Neuron (in vitro differentiated cells): ENCODE measurements at regions not wholly inside any gene's neighbourhood (a gene's known extent, or its start where the extent isn't known, plus 50 kb on each side); places are given as distances from the start of the nearest gene placed in this dataset.

Experiments used
- H2AFZ ChIP-seq: one replicate; pipeline ENCODE4 v1.6.1; 2013; ENCODE audit warnings: low read depth, mild to moderate bottlenecking, inconsistent platforms, low read length, moderate library complexity
- H3K27me3 ChIP-seq: one replicate; pipeline ENCODE4 v1.6.1; 2013; ENCODE audit warnings: low read length; ENCODE audit not compliant: insufficient read depth
- H3K36me3 ChIP-seq: one replicate; pipeline ENCODE4 v1.6.1; 2013; ENCODE audit warnings: low read length; ENCODE audit not compliant: insufficient read depth
- H3K4me1 ChIP-seq: one replicate; pipeline ENCODE4 v1.6.1; 2013; ENCODE audit warnings: low read length; ENCODE audit not compliant: insufficient read depth
- H3K4me3 ChIP-seq: 2 replicates; pipeline ENCODE4 v1.5.1; 2013; ENCODE audit warnings: mild to moderate bottlenecking, low read length, moderate library complexity
- H3K9me3 ChIP-seq: one replicate; pipeline ENCODE4 v1.6.1; 2013; ENCODE audit warnings: low read length

DNA sequence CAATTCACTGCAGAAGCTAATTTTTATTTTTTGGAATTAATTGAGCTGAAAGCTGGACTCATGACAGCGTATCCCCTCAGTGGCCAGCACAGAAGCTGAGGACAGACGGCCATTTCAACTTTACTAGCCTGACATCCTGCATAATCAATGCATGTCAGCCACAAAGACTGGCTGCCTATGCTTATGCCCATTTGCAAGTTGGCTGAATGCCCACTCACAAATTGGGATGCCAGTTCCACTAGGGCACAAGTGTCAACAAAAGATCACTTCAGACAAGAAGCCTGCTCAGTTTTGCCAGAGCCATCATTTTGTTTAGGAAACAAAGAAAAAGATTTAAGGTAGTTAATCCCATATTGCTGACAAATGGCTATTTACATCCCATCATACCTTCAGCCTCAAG is 417.6 kb downstream of the NOVA1 start:
- no peak overlapping the region for H2AFZ ChIP-seq
- H3K9me3 ChIP-seq = no peaks in the 10 kb centered on the region
- H3K27me3 ChIP-seq = no peaks in the 10 kb centered on the region
- H3K4me1 ChIP-seq = no peaks in the 10 kb centered on the region
- H3K4me3 ChIP-seq = no peak overlapping the region
- H3K36me3 ChIP-seq = no peaks in the 10 kb centered on the region

DNA sequence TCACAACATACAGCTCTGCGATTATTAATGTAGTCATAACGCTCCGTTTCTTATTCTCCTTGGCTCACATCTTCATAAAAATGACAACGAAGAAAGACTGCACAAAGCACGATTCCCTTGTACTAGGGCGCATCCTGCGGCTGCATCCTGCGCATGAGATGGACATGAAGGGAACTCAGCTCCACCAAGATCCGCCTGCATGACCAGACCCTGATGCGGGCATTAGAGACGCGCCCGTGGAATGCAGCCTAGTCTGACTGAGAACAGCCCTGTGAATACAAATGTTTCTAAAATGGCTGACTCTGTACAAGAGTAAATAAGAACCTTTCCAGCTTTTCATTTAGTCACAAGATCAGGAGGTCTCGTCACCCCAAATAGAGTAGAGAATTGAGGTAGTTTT is 422.2 kb downstream of the NOVA1 start:
- Histone ChIP-seq H3K4me3 (no peak overlapping the region), H3K27me3 (no peaks in the 10 kb centered on the region), H3K4me1 (no peaks in the 10 kb centered on the region), H3K9me3 (no peaks in the 10 kb centered on the region), H2AFZ (peak overlapping the region; percentile 59), H3K36me3 (no peaks in the 10 kb centered on the region)

DNA sequence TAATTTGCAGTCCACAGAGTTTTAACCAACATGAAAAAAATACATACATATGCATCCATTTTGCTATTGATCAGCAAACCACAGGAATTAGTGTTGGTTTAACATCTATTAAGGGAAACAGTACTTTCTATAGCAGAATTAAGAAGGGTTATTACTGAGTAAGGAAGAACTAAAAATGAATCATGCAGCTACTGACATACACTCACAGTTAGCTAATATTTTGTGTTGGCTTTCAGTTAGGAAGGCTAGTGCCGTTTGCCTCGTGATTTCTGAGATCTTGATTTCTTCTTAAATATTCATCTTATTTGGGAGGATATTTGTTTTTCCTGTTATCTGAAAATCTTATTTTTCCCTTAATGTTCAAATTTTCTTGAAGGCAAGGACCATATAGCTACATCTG is 423.4 kb downstream of the NOVA1 start:
- Histone ChIP-seq H2AFZ (no peak overlapping the region), H3K27me3 (no peaks in the 10 kb centered on the region), H3K4me1 (no peaks in the 10 kb centered on the region), H3K9me3 (no peaks in the 10 kb centered on the region), H3K4me3 (no peak overlapping the region), H3K36me3 (no peaks in the 10 kb centered on the region)

DNA sequence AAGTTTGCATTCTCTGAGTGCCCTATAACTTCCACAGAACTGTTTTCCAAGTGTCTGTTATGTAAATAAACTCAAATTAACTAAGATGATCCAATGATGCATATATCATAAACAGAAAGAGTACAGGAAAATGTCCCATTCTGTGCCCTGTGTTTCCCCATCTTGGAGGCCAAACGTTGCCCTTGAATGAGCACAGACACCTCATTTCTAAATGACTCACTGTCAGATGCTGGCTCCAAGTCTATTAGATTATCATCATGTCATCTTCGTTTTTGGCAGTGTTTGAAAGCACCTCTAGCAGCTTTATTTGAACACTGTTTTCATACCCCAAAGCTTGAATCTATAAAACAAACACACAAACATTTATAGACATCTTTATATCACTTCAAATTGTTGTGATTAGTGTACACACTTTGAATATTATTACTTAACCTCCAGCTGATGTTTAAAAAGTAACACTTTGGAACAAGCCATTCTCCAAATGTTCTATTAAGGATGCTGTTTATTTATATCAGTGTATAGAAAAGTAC is 424.2 kb downstream of the NOVA1 start:
- Histone ChIP-seq H3K9me3 (no peaks in the 10 kb centered on the region), H3K36me3 (no peaks in the 10 kb centered on the region), H2AFZ (no peak overlapping the region), H3K27me3 (no peaks in the 10 kb centered on the region), H3K4me1 (no peaks in the 10 kb centered on the region), H3K4me3 (no peak overlapping the region)

DNA sequence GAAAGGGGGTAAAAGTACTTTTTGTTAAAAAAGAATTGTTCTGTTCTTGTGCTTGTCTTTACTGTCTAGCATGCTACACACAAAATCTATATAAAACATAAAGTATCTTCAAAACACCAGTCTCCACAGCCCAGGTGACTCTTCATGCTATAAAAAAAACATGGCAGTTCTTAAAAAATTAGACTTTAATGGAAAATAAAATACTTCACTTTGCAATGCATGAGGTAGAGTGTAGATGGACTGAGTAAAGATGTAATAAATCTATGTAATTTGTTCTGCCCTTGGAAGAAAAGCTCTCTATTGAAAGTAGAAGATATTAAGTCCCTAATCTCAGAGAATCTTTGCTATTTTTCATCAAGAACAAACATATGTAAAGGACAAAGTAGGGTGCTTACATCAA is 425.4 kb downstream of the NOVA1 start:
- no peaks in the 10 kb centered on the region for H3K36me3 ChIP-seq
- no peak overlapping the region for H3K4me3 ChIP-seq
- no peaks in the 10 kb centered on the region for H3K9me3 ChIP-seq
- no peaks in the 10 kb centered on the region for H3K27me3 ChIP-seq
- H3K4me1 ChIP-seq = no peaks in the 10 kb centered on the region
- no peak overlapping the region for H2AFZ ChIP-seq

DNA sequence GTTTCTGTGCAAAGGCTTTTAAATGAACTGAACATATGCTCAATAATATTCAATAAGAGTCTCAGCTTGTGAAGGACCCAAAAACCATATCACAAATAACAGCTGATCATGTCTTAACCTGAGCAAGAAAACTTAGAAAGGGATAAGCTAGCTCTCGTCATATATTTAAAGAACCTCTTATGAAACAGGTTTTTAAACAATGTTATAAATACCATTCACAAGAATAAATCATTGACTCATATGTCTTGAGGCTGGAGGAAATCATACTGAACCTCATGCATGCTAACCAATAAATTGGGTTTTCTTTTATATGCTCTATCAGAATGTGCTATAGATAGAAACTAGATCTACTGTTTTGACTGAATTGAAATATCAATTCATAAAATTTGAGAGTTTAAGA is 426.9 kb downstream of the NOVA1 start:
- Histone ChIP-seq H2AFZ (no peak overlapping the region), H3K27me3 (no peaks in the 10 kb centered on the region), H3K36me3 (no peaks in the 10 kb centered on the region), H3K9me3 (no peaks in the 10 kb centered on the region), H3K4me1 (no peaks in the 10 kb centered on the region), H3K4me3 (no peak overlapping the region)

DNA sequence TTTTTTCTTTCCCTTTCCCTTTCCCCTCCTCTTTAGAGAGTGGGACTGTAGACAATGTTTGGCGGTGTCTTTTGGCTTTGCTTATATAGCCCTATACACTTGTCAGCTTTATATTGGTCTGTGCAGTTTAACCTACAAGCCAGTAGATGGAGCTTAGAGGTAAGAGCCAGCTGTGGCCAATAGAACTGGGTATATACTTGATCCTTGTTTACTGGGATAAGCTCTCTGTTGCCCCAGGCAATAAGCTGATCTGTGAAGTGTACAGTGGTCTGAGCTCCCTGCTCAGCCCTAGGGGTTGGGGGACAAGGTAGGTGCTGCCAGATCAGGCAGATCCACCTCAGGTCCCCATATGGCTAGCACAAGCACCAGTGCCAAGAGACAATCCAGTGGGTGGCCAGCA is 434.1 kb downstream of the NOVA1 start:
- H3K4me3 ChIP-seq = no peak overlapping the region
- no peaks in the 10 kb centered on the region for H3K4me1 ChIP-seq
- H3K36me3 ChIP-seq = no peaks in the 10 kb centered on the region
- no peak overlapping the region for H2AFZ ChIP-seq
- H3K27me3 ChIP-seq = no peaks in the 10 kb centered on the region
- no peaks in the 10 kb centered on the region for H3K9me3 ChIP-seq

DNA sequence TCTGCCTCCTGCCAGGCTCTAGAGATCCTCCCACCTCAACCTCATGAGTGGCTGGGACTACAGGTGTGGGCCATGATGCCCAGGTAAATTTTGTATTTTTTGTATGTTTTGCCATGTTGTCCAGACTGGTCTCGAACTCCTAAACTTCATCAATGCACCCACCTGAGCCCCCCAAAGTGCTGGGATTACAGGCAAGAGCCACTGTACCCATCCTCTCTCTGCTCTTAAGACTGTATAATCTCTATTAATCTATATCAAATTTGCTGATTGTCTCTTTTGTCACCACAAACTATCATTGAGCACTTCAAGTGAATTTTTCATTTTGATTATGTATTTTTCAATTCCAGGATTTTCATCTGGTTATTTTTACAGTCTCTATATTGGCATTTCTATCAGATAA is 440.3 kb downstream of the NOVA1 start:
- no peaks in the 10 kb centered on the region for H3K9me3 ChIP-seq

DNA sequence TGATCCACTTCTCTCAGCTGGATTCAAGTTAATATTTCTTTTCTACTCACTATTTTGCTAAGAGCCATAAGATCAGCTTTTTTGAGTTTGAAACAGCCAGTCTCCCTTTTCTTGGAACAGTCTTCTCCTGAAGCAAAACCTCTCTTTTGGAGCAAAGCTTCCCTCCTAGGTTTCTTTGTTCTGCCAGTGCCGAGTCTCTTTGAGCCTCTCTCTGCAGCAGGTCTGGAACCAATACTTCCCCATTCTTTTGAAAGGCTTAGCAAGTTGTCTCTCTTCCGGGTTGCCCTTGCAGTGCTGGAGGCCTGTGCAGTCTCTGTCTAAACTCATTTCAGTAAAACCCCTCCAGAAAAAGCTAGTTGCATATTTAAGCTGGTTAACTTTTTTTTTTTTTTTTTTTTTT is 454.8 kb downstream of the NOVA1 start:
- H3K36me3 ChIP-seq = no peaks in the 10 kb centered on the region
- no peak overlapping the region for H2AFZ ChIP-seq
- H3K9me3 ChIP-seq = no peaks in the 10 kb centered on the region
- peaks cover 7% of the 10 kb centered on the region for H3K4me1 ChIP-seq
- no peaks in the 10 kb centered on the region for H3K27me3 ChIP-seq
- no peak overlapping the region for H3K4me3 ChIP-seq

More for the DNA sequence above, 440.3 kb downstream of the NOVA1 start:
- H3K4me1 ChIP-seq = no peaks in the 10 kb centered on the region
- no peak overlapping the region for H3K4me3 ChIP-seq
- H3K36me3 ChIP-seq = no peaks in the 10 kb centered on the region
- H2AFZ ChIP-seq = no peak overlapping the region
- no peaks in the 10 kb centered on the region for H3K27me3 ChIP-seq

DNA sequence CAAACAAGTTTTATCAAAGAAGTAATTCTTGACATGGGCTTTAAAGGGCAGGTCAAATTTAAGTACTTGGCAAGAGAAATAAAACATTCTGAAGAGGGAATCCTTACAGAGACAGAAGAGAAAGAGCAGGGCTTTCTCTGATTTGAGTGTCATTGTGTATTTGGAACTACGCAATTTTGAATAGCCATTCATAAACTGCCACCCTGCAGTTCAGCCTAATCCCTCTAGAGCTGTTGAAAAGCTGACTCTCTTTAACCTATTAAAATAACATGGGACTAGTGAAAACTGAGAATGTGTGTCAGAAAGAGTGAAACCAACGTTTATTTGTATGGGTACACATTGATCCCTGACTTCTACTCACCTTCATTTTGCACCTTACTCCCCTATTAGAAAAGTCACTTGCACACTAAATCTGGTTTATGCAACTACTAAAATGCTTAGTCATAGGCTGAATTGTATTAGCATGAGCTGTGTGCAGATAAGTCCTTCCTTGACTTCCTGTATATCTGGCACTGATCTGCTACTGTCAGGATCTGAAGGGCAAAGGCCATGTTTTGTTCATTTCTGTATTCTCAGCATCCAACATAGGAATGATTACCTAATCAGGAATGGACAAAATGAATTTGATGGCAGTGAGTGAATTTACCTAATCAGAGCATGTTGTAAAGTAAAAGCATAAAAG is 458.9 kb downstream of the NOVA1 start:
- Histone ChIP-seq H3K27me3 (no peaks in the 10 kb centered on the region), H3K4me3 (no peak overlapping the region), H3K9me3 (no peaks in the 10 kb centered on the region), H2AFZ (no peak overlapping the region), H3K36me3 (no peaks in the 10 kb centered on the region), H3K4me1 (peaks cover 7% of the 10 kb centered on the region)

DNA sequence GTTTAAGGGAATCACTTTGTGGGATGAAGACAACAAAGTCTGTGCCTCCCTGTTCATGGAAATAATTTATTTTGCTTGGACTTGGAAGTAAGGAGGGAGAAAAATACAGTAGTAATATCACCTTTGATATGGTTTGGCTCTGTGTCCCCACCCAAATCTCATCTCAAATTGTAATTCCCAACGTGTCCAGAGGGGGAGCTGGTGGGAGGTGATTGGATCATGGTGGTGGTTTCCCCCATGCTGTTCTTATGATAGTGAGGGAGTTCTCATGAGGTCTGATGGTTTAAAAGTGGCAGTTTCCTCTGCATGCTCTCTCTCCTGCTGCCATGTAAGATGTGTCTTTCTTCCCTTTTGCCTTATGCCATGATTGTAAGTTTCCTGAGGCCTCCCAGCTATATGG is 460.7 kb downstream of the NOVA1 start:
- Histone ChIP-seq H3K36me3 (no peaks in the 10 kb centered on the region), H3K4me1 (peaks cover 7% of the 10 kb centered on the region), H3K9me3 (no peaks in the 10 kb centered on the region), H2AFZ (no peak overlapping the region), H3K4me3 (no peak overlapping the region), H3K27me3 (no peaks in the 10 kb centered on the region)

DNA sequence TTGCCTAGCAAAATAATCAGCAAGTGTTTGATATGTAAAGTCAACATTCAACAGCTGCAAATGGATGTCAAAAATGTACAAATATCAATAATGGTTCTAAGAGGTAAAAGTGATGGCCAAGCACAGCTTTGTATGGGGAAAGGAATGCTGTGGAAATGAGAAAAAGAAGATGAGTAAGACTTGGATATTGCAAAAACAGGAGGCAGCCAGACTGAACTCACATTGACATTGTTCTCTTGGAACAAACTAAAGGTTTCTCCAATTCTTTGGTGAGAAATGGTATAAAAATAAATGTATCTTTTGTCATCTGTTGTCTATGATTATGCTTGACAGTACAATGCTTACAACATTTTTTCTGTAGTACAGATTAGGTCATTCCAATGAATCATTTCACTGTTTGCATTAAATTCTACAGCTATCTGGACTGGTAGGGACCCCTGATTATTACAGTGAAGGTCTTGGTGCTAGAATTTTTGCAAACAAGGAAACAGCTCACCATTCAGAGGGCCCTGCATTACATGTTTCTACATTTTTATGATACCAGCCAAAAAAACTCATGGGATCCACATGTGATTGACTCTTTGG is 465.7 kb downstream of the NOVA1 start:
- Histone ChIP-seq H3K4me3 (no peak overlapping the region), H3K4me1 (peaks cover 14% of the 10 kb centered on the region), H3K9me3 (no peaks in the 10 kb centered on the region), H2AFZ (no peak overlapping the region), H3K27me3 (no peaks in the 10 kb centered on the region), H3K36me3 (no peaks in the 10 kb centered on the region)

DNA sequence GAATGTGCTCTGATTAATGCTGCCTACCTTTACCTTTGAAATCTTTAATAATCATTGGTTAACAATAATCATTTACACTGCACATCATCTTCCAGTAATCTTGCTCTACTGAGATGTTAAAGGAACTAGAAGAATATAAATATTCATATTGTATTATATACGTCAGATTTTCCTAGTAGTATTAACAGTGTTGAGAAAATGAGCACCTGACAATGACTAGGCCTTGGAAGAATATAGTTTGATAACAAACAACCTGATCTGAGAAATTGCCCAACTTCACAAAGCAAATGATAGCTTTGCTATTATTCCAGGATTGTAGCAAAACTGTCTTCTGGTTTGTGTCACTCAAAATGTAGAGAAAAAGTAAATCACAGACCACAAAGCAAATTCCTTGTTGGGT is 467.1 kb downstream of the NOVA1 start:
- Histone ChIP-seq H3K4me1 (peaks cover 14% of the 10 kb centered on the region), H2AFZ (no peak overlapping the region), H3K36me3 (no peaks in the 10 kb centered on the region), H3K27me3 (no peaks in the 10 kb centered on the region), H3K4me3 (no peak overlapping the region), H3K9me3 (no peaks in the 10 kb centered on the region)
